Urinary bladder (tissue), 3 donors: ENCODE measurements at regions not wholly inside any gene's neighbourhood (a gene's known extent, or its start where the extent isn't known, plus 50 kb on each side); places are given as distances from the start of the nearest gene placed in this dataset.

Experiments
- DNase-seq: peaks from one replicate; pipeline ENCODE4 v3.0.0-alpha.2; 2015; ENCODE audit errors: extremely low spot score
- H3K27ac ChIP-seq: one replicate; pipeline ENCODE4 v1.5.1; 2013; ENCODE audit warnings: low read depth, mild to moderate bottlenecking, moderate library complexity
- H3K36me3 ChIP-seq: one replicate; pipeline ENCODE4 v1.6.1; 2013; ENCODE audit warnings: mild to moderate bottlenecking, moderate library complexity; ENCODE audit not compliant: insufficient read depth
- H3K4me1 ChIP-seq: one replicate; pipeline ENCODE4 v1.6.1; 2013; ENCODE audit warnings: mild to moderate bottlenecking, moderate library complexity; ENCODE audit not compliant: insufficient read depth
- H3K4me3 ChIP-seq: one replicate; pipeline ENCODE4 v1.5.1; 2013; ENCODE audit warnings: low read depth, low read length
- WGBS: extraction: QIAGEN DNeasy Blood & Tissue Kit; methylation state at CpG from one replicate; pipeline ENCODE4 v1.1.7; 2013; 5-methylcytosine and 5-hydroxymethylcytosine counted together
- donor health status: healthy with polysubstance abuse.
- donor health status: healthy.

DNA sequence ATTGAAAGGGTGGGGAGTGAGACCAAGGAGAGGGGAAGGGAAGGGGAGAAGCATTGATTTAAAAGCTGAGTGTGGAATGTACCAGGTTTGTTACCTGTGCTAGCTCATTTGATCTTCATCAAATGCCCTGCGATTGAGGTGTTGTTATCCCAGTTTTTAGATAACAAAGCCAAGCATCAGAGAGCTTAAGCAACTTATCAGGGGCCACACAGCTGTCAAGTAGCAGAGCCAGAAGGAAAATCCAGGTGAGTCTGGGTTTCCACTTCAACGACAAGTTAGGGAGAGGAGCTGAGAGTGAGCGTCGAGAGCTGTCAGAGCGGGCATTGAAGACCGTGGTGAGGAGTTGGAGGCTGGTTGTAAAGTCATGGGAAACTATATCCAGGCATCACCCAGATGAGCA is 146.9 kb upstream of the IRF2BP2 start:
- 91% methylated on average over 6 of the region's 6 CpGs for WGBS
- Histone ChIP-seq H3K36me3 (no peaks in the 10 kb centered on the region), H3K27ac (no peak overlapping the region), H3K4me3 (no peak overlapping the region), H3K4me1 (no peaks in the 10 kb centered on the region)
- no peak for DNase-seq

DNA sequence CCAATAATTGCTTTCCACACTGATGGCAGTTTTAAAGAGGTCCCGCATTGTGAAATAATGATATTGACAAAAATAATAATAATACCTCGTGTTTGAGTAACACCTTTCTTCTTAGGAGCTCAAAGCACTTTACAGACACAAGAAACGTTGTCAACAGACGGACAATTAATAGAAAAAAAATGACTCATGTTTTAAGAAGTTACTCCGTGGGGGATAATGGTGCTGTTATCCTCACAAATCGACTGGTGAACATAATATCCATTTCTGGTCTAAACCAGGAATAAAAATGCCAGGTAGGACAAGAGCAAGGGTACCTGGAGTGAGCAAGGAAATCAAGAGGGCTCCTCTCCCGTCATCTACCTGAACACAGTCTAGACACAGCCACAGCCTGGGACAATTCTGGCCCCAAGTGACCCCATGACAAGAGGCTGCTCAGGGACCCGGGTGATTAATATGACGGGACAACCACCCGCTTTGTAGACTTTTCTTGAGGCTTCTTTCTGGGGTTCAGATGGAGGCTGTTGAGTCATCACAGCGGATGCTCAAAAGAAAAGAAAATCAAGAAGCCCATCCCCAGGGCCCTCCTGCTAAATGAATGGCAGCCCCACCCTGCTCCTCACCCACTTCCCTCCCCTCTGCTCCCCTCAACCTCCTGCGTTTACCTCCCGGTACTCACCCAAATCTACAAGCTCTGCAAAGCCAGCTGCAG is 146.2 kb upstream of the IRF2BP2 start:
- no peaks in the 10 kb centered on the region for H3K36me3 ChIP-seq
- H3K27ac ChIP-seq, result no peak overlapping the region
- H3K4me3 ChIP-seq, result no peak overlapping the region
- no peak for DNase-seq
- H3K4me1 ChIP-seq, result no peaks in the 10 kb centered on the region
- WGBS, result 81% methylated on average over 13 of the region's 13 CpGs

GRCh38 chr1:234755449-234755863 is 145.5 kb upstream of the IRF2BP2 start:
- no peak overlapping the region for H3K4me3 ChIP-seq
- DNase-seq, result no peak

DNA sequence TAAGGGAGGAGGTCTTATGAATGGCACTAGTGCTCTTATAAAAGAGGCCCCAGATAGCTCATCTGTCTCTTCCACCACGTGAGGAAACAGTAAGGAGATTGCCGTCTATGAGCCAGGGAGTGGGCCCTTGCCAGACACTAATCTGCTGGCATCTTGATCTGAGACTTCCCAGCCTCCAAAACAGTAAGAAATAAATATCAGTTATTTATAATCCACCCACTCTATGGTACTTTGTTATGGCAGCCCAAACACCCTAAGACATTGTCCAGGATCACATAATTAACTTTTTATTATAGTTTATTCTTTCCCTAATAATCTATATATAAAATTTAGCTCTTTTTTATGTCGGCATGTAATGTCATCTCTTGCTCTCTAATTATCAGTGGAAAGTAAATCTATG is 144.0 kb upstream of the IRF2BP2 start:
- H3K4me3 ChIP-seq, result no peak overlapping the region
- no peaks in the 10 kb centered on the region for H3K36me3 ChIP-seq
- no peaks in the 10 kb centered on the region for H3K4me1 ChIP-seq
- no peak overlapping the region for H3K27ac ChIP-seq
- 36% methylated on average over 3 of the region's 3 CpGs for WGBS
- DNase-seq, result no peak

More at GRCh38 chr1:234755449-234755863, 145.5 kb upstream of the IRF2BP2 start:
- 26% methylated on average over 8 of the region's 8 CpGs for WGBS
- no peaks in the 10 kb centered on the region for H3K36me3 ChIP-seq
- no peaks in the 10 kb centered on the region for H3K4me1 ChIP-seq
- peak overlapping the region; percentile 18 for H3K27ac ChIP-seq

DNA sequence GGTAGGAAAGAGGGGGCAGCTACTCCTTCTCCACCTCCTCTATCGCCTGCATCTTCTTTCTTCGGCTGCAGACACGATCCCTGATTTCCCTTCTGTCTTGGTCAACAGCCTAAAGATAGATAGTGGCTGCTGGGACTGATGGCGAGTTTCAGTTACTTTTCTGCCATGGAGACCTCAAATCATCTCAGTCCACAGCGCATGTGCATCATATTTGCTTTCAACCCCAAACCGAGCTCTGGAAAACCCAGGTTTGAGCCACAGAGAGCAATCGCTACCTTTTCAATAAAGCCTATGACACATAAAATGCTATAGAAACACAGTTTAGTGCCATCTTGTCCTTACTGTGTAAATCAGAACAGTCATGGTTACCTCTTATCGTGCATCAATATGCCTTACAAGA is 142.9 kb upstream of the IRF2BP2 start:
- Histone ChIP-seq H3K4me1 (no peaks in the 10 kb centered on the region), H3K4me3 (no peak overlapping the region), H3K27ac (no peak overlapping the region), H3K36me3 (no peaks in the 10 kb centered on the region)
- DNase-seq, result no peak
- WGBS, result 97% methylated on average over 8 of the region's 8 CpGs

DNA sequence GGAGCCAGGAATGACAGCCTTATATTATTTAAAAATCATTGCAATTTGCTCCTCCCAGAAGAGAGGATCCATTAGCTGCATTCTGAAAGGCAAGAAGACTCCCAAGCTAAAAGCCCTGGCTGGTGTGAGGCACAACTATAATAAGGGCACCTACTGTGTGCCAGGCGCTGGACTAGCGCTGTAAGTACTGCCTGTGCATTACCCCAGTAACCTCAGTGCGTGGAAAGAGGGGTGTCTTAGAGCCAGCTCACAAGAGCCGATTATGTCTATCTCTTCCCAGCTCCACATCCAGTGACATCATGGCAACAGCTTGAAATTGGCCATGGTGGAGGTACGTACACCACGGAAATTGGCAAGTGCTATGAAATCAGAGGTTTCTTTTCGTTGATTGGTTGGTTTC is 141.7 kb upstream of the IRF2BP2 start:
- H3K27ac ChIP-seq, result no peak overlapping the region
- H3K36me3 ChIP-seq, result no peaks in the 10 kb centered on the region
- 93% methylated on average over 7 of the region's 7 CpGs for WGBS
- DNase-seq, result no peak
- no peak overlapping the region for H3K4me3 ChIP-seq
- no peaks in the 10 kb centered on the region for H3K4me1 ChIP-seq

- H3K36me3 ChIP-seq, result no peaks in the 10 kb centered on the region
- 43% methylated on average over 4 of the region's 4 CpGs for WGBS
- no peak overlapping the region for H3K27ac ChIP-seq
- no peaks in the 10 kb centered on the region for H3K4me1 ChIP-seq
- no peak for DNase-seq
- H3K4me3 ChIP-seq, result no peak overlapping the region
Observed at GRCh38 chr1:234750922-234751627, 141.1 kb upstream of the IRF2BP2 start.

DNA sequence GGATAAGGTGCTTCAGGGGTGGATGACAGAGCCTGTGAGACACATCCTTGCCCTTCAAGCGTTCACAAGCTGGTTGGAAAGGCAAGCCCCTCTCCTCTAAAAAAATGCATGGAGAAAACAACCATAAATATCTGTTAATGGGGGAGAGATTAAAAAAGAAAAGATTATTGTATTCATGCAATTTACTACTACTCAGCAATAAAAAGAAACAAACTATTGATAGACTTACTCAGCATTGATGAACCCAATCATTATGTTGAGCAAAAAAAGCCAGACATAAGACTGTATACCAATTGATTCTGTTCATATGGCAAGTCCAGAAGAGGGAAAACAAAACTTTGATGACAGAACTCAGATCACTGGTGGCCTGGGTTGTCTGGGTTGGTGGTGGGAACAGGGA is 138.7 kb upstream of the IRF2BP2 start:
- Histone ChIP-seq H3K27ac (no peak overlapping the region), H3K36me3 (no peaks in the 10 kb centered on the region), H3K4me1 (no peaks in the 10 kb centered on the region), H3K4me3 (no peak overlapping the region)
- no peak for DNase-seq
- WGBS, result 100% methylated on average over 1 of the region's 1 CpG

GRCh38 chr1:234748066-234748465 is 138.1 kb upstream of the IRF2BP2 start:
- no peak for DNase-seq
- no peaks in the 10 kb centered on the region for H3K36me3 ChIP-seq
- WGBS, result 93% methylated on average over 7 of the region's 7 CpGs
- H3K4me1 ChIP-seq, result no peaks in the 10 kb centered on the region
- H3K4me3 ChIP-seq, result no peak overlapping the region
- H3K27ac ChIP-seq, result no peak overlapping the region

DNA sequence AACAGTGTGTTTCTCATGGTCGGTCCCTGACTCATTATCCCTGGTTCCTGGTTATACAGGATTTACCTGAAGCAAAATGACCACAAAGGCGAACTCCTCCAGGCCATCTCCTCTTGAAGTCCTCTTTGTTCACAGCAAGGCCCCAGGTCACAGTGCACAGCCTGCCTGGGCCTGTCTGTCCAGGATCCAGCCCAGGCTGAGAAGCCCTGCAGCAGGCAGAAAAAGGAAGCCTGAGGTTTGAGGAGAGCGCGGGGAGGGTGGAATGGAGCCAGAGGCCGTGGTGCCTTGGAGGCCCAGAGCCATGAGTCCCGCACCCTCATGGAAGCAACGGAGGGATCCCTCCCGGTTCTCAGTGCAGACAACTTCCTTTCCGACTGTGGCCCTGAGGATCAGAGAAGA is 136.8 kb upstream of the IRF2BP2 start:
- no peak for DNase-seq
- H3K4me1 ChIP-seq, result no peaks in the 10 kb centered on the region
- no peak overlapping the region for H3K4me3 ChIP-seq
- WGBS, result 80% methylated on average over 9 of the region's 9 CpGs
- no peaks in the 10 kb centered on the region for H3K36me3 ChIP-seq
- no peak overlapping the region for H3K27ac ChIP-seq

DNA sequence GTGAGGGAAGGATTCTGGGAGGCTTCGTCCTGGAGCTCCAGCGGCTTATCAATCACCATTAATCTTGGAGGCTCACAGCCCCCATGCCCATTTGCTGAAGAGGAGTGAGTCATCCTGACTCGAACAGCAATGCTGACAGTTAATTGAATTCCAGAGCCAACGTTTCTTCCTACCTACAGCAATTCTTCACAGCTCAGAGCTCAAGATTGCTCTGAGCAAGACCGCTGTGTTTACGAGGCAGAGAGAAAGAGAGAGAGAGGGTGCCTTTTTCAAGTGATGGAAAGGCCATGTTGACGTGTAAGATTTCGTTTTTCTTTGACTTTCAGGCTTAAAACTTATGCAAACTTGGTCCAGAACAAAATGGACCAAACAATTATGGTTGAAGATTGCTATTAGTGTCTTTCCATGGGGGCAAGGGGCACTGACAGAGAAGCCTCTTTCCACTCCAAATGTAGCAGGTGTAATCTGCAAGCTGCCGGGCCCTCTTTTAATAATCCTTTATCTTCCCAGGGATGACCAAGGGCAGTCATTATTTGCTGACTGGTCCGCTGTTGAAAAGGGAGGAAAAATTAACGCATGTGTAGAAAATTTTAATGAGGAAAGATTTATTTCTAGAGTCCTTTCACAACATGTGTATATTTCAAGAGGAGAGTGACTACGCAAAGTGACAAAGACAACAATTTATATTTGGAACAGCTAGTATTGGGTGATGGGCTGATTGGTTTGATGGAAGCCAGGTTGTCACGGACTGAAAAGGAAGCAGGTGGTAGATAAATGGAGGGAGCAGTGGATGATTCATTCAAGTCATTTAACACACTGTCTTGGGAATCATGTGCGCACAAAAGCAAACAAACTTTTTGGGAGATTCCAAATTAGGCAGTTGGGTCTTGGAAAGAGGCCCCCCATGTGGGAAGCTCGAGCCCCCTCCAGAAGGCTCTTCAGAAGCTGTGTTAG is 136.1 kb upstream of the IRF2BP2 start:
- Histone ChIP-seq H3K36me3 (no peaks in the 10 kb centered on the region), H3K4me1 (no peaks in the 10 kb centered on the region), H3K27ac (no peak overlapping the region), H3K4me3 (no peak overlapping the region)
- WGBS, result 81% methylated on average over 15 of the region's 15 CpGs
- no peak for DNase-seq

DNA sequence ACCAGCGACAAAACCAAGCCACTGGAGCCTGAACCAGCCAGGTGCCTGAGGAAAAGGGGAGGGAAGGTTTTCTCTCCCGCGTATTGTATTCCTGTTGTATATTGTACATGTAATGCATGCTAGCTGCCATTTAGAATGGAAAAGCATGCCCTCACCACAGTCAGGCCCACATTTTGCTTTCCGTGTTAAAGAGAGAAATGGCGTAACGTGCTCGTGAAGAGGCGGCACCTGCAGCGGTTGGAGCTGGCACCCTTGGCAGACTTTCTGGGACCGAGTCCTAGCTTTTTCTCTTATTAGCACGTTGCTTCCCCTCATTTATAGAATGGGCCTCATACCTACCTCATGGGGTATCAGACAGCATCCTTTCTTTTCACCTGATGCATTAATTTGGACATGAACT is 135.3 kb upstream of the IRF2BP2 start:
- no peaks in the 10 kb centered on the region for H3K4me1 ChIP-seq
- 97% methylated on average over 11 of the region's 11 CpGs for WGBS
- H3K4me3 ChIP-seq, result no peak overlapping the region
- DNase-seq, result no peak
- no peak overlapping the region for H3K27ac ChIP-seq
- H3K36me3 ChIP-seq, result no peaks in the 10 kb centered on the region

- Histone ChIP-seq H3K4me1 (no peaks in the 10 kb centered on the region), H3K27ac (no peak overlapping the region), H3K4me3 (no peak overlapping the region), H3K36me3 (no peaks in the 10 kb centered on the region)
- no peak for DNase-seq
- 21% methylated on average over 18 of the region's 18 CpGs for WGBS
Observed at GRCh38 chr1:234743791-234744611, 134.0 kb upstream of the IRF2BP2 start.
